Breast epithelium (tissue), 3 donors: ENCODE measurements at regions not wholly inside any gene's neighbourhood (a gene's known extent, or its start where the extent isn't known, plus 50 kb on each side); places are given as distances from the start of the nearest gene placed in this dataset.

Experiments used
- CTCF ChIP-seq, 3 donors: fragments of 450-650 bp; IDR thresholded peaks; one replicate each; pipeline ENCODE4 v1.5.1; 2016 to 2017; ENCODE audit warnings: antibody characterized with exemption in 3 of 3, mild to moderate bottlenecking in 3 of 3, moderate library complexity in 3 of 3
- POLR2A ChIP-seq: fragments of 450-650 bp; IDR thresholded peaks from one replicate; pipeline ENCODE4 v1.6.1; 2016; ENCODE audit warnings: antibody characterized with exemption, mild to moderate bottlenecking, moderate library complexity
- POLR2AphosphoS5 ChIP-seq, 3 donors: sonication (generic); formaldehyde crosslinking; IDR thresholded peaks; one replicate each; pipeline ENCODE4 v1.6.1; 2017; ENCODE audit warnings: antibody characterized with exemption in 3 of 3

DNA sequence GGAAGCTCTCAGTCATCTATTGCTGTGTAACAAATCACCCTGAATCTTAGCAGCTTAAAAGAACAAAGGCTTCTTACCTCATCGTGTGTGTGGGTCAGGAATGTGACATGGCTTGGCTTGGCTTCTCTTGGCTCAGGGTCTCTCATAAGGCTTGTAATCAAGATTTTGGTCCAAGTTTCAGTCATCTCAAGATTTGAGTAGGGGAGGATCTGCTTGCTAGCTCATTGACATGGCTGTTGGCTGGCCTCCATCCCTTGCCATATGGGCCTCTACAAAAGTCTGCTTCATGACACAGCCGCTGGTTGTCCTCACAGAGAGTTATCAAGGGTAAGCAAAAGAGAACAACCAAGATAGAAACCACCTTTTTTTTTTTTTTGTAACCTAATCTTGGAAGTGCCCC lies 207.7 kb downstream of the PTPRC start:
- TF ChIP-seq CTCF (IDR thresholded peaks at IDR 0.05) (no peak), POLR2AphosphoS5 (IDR thresholded peaks at IDR 0.05) (no peak), POLR2A (no peak)
